Mucosa of descending colon (tissue), 3 donors: ENCODE measurements at regions not wholly inside any gene's neighbourhood (a gene's known extent, or its start where the extent isn't known, plus 50 kb on each side); places are given as distances from the start of the nearest gene placed in this dataset.

Experiments used
- ATAC-seq: fragments of 200-7000 bp; cut with Tn5 transposase; one replicate; pipeline ENCODE4 v1.9.1; 2020; ENCODE audit warnings: mild to moderate bottlenecking, moderate library complexity
- DNase-seq, 3 donors: peaks; one replicate each; pipeline ENCODE4 v3.0.0-alpha.2; 2020
- H3K36me3 ChIP-seq: fragments of 200-600 bp; one replicate; pipeline ENCODE4 v1.8.0; 2021; ENCODE audit warnings: low read depth, mild to moderate bottlenecking
- H3K4me1 ChIP-seq: fragments of 200-600 bp; one replicate; pipeline ENCODE4 v1.8.0; 2021; ENCODE audit warnings: low read depth, mild to moderate bottlenecking
- H3K4me3 ChIP-seq: fragments of 200-600 bp; one replicate; pipeline ENCODE4 v1.8.0; 2021; ENCODE audit warnings: mild to moderate bottlenecking
- H3K9me3 ChIP-seq: fragments of 200-600 bp; one replicate; pipeline ENCODE4 v1.8.0; 2021; ENCODE audit warnings: mild to moderate bottlenecking
- intact Hi-C, 2 donors: fragments of 100-400 bp; cut with DNase I in 1 of 2; cut with micrococcal nuclease in 1 of 2; formaldehyde crosslinking; loops; one replicate each; pipeline versions ENCODE4 v1.11.0 to v1.11.1; 2022; cut with DNase I, micrococcal nuclease
- TF ChIP-seq, protein P1 (sequence below): fragments of 200-600 bp; IDR thresholded peaks from one replicate; pipeline ENCODE4 v1.8.0; 2022; ENCODE audit warnings: antibody characterized with exemption, mild to moderate bottlenecking
- donor health status: DM: no; HTN: no; CAD: no; lungs with moderate emphysema.
- donor health status: DM: no; HTN: no; CAD: no.
- donor health status: DM: no; HTN: yes; CAD: no.

DNA sequence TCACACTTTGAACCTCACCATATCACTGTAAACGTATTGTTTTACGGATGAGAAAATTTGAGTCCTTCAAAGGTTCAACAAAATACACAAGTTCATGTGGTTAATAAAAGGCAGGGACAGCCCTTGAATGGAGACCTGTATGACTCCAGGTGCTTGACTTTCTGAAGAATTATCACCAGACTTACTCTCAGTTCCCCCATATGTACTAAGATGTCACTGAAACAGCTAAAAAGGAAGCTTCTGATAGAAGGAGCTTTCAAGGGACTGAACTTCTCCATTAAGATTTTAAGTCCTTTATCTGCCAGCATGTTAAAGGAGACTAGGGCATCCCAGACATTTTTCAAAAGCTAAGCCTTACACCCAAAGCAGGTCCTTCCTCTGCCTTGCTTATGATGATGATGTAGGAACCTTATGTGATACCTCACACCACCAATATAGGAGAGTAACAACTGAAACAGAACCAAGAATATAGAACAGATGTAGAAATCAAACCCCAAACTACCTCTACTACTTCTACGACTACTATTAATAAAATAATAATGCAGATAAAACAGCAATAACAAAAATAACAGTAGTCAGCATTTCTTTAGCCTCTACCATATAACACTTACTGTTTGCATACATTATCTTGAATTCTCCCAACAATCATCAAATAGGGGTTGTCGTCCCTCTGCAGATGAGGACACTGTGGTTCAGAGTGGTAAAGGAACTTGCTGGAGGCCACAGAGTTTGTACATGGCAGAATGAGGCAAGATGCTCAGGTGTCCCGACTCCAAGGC is 273.9 kb downstream of the ELAVL2 start:
- TF ChIP-seq, protein P1, sequence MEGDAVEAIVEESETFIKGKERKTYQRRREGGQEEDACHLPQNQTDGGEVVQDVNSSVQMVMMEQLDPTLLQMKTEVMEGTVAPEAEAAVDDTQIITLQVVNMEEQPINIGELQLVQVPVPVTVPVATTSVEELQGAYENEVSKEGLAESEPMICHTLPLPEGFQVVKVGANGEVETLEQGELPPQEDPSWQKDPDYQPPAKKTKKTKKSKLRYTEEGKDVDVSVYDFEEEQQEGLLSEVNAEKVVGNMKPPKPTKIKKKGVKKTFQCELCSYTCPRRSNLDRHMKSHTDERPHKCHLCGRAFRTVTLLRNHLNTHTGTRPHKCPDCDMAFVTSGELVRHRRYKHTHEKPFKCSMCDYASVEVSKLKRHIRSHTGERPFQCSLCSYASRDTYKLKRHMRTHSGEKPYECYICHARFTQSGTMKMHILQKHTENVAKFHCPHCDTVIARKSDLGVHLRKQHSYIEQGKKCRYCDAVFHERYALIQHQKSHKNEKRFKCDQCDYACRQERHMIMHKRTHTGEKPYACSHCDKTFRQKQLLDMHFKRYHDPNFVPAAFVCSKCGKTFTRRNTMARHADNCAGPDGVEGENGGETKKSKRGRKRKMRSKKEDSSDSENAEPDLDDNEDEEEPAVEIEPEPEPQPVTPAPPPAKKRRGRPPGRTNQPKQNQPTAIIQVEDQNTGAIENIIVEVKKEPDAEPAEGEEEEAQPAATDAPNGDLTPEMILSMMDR: no peak
- no peaks in the 10 kb centered on the region for H3K36me3 ChIP-seq
- H3K9me3 ChIP-seq: no peaks in the 10 kb centered on the region
- no peaks in the 10 kb centered on the region for H3K4me1 ChIP-seq
- intact Hi-C loops: no loop called here
- ATAC-seq (no peak), DNase-seq (no peak)
- no peak overlapping the region for H3K4me3 ChIP-seq

DNA sequence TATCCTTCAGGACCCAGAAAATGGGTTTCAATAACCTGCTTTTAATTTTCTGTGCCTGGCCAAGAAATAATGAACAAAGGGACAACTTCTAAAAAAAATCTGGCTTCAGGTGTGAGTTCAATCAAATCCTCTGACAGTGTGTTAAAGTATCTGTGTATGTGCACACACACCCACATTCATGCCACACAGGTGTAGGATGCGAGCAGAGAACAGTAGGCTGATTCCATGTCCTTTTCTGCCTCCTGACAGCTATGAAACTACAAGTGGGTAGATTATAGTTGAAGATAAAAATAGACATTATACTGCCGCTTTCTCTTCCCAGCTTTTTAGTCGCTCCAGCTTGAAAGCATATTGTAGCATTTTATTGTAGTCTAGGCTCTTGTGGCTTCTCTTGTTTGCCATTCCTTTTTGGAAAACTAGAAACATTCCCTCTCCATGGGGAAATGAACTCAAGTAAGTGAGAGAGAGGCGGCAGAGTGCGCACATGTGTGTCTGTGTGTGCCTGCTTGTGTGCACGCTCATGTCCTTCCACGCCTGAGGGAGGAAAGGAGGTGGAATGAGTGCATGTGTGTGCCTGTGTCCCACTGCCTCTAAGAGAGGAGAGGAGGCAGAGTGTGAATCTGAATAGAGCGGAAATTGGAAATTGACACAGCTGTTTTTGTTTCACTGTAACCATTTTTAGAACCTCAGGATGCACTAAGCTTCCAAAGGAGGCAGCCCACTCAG is 273.0 kb downstream of the ELAVL2 start:
- ATAC-seq: no peak
- H3K36me3 ChIP-seq: no peaks in the 10 kb centered on the region

DNA sequence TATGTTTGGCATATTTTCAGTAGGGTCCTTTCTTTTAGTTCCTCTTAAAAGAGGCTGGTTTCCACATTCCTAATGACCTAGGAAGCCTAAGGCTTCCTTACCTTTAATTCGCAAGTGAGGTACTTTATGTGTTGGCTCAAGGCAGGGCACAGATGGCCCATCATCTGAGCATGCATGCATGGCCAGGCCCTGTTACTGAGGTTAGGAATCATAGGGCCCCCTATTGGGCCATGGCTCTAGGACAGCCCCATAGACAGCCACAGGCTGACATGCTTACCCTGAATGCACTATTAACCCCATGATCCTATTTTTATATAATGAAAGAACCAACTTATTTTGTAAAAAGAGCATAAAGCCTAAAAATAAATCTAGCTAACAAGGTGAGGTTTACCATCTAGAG is 271.4 kb downstream of the ELAVL2 start:
- no peaks in the 10 kb centered on the region for H3K36me3 ChIP-seq
- H3K4me1 ChIP-seq: no peaks in the 10 kb centered on the region
- TF ChIP-seq, protein P1: no peak
- ATAC-seq: no peak
- intact Hi-C loops: no loop called here
- no peaks in the 10 kb centered on the region for H3K9me3 ChIP-seq
- no peak for DNase-seq
- no peak overlapping the region for H3K4me3 ChIP-seq

More for the DNA sequence above, 273.0 kb downstream of the ELAVL2 start:
- DNase-seq: no peak
- TF ChIP-seq, protein P1: no peak
- intact Hi-C loops: no loop called here
- H3K4me3 ChIP-seq: no peak overlapping the region
- no peaks in the 10 kb centered on the region for H3K9me3 ChIP-seq
- no peaks in the 10 kb centered on the region for H3K4me1 ChIP-seq

DNA sequence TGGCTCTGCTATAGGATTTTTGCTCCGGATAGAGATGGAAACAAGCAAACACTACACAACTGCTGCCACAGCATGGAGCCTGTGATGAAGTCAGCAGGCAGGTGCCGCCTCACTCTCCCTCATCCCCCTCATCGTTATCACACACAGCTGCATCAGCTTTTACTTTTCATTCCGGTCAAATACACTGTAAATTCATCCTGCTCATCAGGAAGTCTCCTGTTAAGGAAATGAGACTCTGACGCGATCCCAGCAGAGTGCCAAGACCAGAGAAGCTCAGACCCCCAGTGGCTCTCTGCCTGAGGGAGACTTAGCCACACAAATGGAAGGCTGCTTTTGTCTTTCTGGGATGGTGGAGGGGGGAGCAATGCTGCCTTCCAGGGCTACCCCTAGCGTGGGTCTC is 270.2 kb downstream of the ELAVL2 start:
- H3K4me3 ChIP-seq: no peak overlapping the region
- no peak for ATAC-seq
- intact Hi-C loops: no loop called here
- TF ChIP-seq, protein P1: no peak
- no peaks in the 10 kb centered on the region for H3K36me3 ChIP-seq
- H3K9me3 ChIP-seq: no peaks in the 10 kb centered on the region
- H3K4me1 ChIP-seq: no peaks in the 10 kb centered on the region
- no peak for DNase-seq

DNA sequence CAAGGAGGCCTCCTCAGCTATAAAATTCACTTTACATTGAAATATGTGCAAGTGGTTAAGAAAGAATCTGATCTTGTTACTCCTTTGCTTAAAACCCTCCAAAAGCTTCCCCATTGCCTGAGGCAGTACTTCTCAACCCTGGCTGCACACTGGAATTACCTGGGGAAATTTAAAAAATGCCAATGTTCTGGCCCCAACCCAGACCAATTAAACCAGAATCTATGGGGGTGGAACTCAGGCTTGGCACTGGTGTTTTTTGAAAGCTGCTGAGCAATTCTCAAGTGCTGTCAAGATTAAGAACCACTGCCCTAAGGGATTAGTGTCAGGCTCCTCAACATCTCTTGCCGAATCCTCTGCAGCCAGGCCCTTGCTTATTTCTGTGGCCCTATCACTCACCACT is 269.6 kb downstream of the ELAVL2 start:
- Histone ChIP-seq H3K4me1 (no peaks in the 10 kb centered on the region), H3K36me3 (no peaks in the 10 kb centered on the region), H3K9me3 (no peaks in the 10 kb centered on the region), H3K4me3 (no peak overlapping the region)
- TF ChIP-seq, protein P1: no peak
- ATAC-seq (no peak), DNase-seq (no peak)
- intact Hi-C loops: no loop called here
